Endothelial cell of umbilical vein (primary cell): ENCODE measurements at regions not wholly inside any gene's neighbourhood (a gene's known extent, or its start where the extent isn't known, plus 50 kb on each side); places are given as distances from the start of the nearest gene placed in this dataset.

Source experiments
- BruUV-seq: library from RNA; stranded (reverse); fragments of 400-500 nt; replicated peaks from 2 replicates; lab custom pipeline; 2021; lab: Mats Ljungman, UMichigan
- CTCF ChIA-PET: fragments of 300-600, 350-600 bp; sonication (Branson Sonifier 250); formaldehyde crosslinking; loops from one replicate; lab custom pipeline; 2021; ENCODE audit warnings: antibody characterized with exemption, inconsistent platforms; lab: Charles Lee
- POLR2A ChIA-PET: fragments of 300-600, 350-600 bp; sonication (Branson Sonifier 250); formaldehyde crosslinking; loops from one replicate; lab custom pipeline; 2021; ENCODE audit warnings: antibody characterized with exemption, inconsistent platforms; lab: Charles Lee
- DNase-seq: peaks from one replicate; pipeline ENCODE4 v3.0.0-alpha.2; 2011; ENCODE audit warnings: low read depth, low spot score
- FAIRE-seq: peaks from 2 replicates; lab custom pipeline; 2011; peaks lifted over from hg19 to GRCh38; lab: Jason Lieb, UNC
- H2AFZ ChIP-seq: 2 replicates; pipeline ENCODE4 v1.6.0; 2012; ENCODE audit warnings: low read depth, low read length, control low read depth, inconsistent platforms
- H3K27ac ChIP-seq: 2 replicates; pipeline ENCODE4 v1.5.1; 2011; ENCODE audit warnings: low read depth, mild to moderate bottlenecking, control low read depth, low read length, moderate library complexity; ENCODE audit not compliant: insufficient read depth
- H3K27me3 ChIP-seq, 2 experiments: 2 replicates each; pipeline versions ENCODE4 v1.6.0 to v1.6.1; 2011; ENCODE audit warnings: low read length in 2 of 2, mixed read lengths in 1 of 2; ENCODE audit not compliant: control insufficient read depth in 2 of 2, insufficient read depth in 2 of 2
- H3K36me3 ChIP-seq, 2 experiments: 2 replicates in 1 of 2; 3 replicates in 1 of 2; pipeline ENCODE4 v1.5.1; 2011; ENCODE audit warnings: low read length in 2 of 2, mild to moderate bottlenecking in 1 of 2, moderate library complexity in 1 of 2; ENCODE audit not compliant: control insufficient read depth in 2 of 2, insufficient read depth in 2 of 2; ENCODE audit errors: extremely low read depth in 1 of 2
- H3K4me1 ChIP-seq: 3 replicates; pipeline ENCODE4 v1.5.1; 2011; ENCODE audit warnings: mild to moderate bottlenecking, low read length; ENCODE audit not compliant: control insufficient read depth, insufficient read depth; ENCODE audit errors: extremely low read depth
- H3K4me2 ChIP-seq: 2 replicates; pipeline ENCODE4 v1.6.1; 2011; ENCODE audit warnings: low read length, control low read depth, mixed read lengths; ENCODE audit not compliant: insufficient read depth
- H3K4me3 ChIP-seq, 3 experiments: fragments of 200-600 bp in 1 of 3; sonication (generic), shearing (Covaris generic) in 1 of 3; replicated peaks in 1 of 3; 2 replicates each; pipeline ENCODE4 v1.5.1; 2011 to 2016; ENCODE audit warnings: control low read depth in 3 of 3, low read length in 3 of 3, mild to moderate bottlenecking in 2 of 3, inconsistent platforms in 1 of 3, low read depth in 1 of 3, moderate library complexity in 1 of 3; ENCODE audit not compliant: insufficient read depth in 1 of 3
- H3K79me2 ChIP-seq: 2 replicates; pipeline ENCODE4 v1.6.0; 2012; ENCODE audit warnings: low read length, inconsistent platforms; ENCODE audit not compliant: control insufficient read depth, insufficient read depth
- H3K9ac ChIP-seq: replicated peaks from 2 replicates; pipeline ENCODE3; 2011; ENCODE audit warnings: low read length, control low read depth; ENCODE audit not compliant: insufficient read depth; ENCODE audit errors: extremely low read depth
- H3K9me1 ChIP-seq: replicated peaks from 3 replicates; pipeline ENCODE4 v1.6.0; 2011; ENCODE audit warnings: mild to moderate bottlenecking, low read length; ENCODE audit not compliant: control insufficient read depth, insufficient read depth; ENCODE audit errors: extremely low read depth
- H3K9me3 ChIP-seq: replicated peaks from 2 replicates; pipeline ENCODE4 v1.5.1; 2012; ENCODE audit warnings: low read length, inconsistent platforms; ENCODE audit not compliant: control insufficient read depth, insufficient read depth
- H4K20me1 ChIP-seq: replicated peaks from 2 replicates; pipeline ENCODE3; 2011; ENCODE audit warnings: mild to moderate bottlenecking, low read length; ENCODE audit not compliant: control insufficient read depth, insufficient read depth; ENCODE audit errors: extremely low read depth
- CTCF ChIP-seq, 2 donors: IDR thresholded peaks; 1 replicate in 1 of 2; 2 replicates in 1 of 2; pipeline ENCODE4 v1.5.1; 2011; ENCODE audit warnings: low read length in 2 of 2, mild to moderate bottlenecking in 2 of 2, moderate library complexity in 2 of 2, control low read depth in 1 of 2, inconsistent platforms in 1 of 2, low read depth in 1 of 2; ENCODE audit not compliant: insufficient read depth in 1 of 2; ENCODE audit errors: extremely low read depth in 1 of 2
- EZH2 ChIP-seq: IDR thresholded peaks from 2 replicates; pipeline ENCODE4 v1.6.1; 2012; ENCODE audit warnings: borderline replicate concordance, low read depth, mild to moderate bottlenecking, moderate library complexity, low read length, inconsistent platforms; ENCODE audit not compliant: severe bottlenecking
- FOS ChIP-seq: IDR thresholded peaks from 2 replicates; pipeline ENCODE4 v1.6.1; 2011; ENCODE audit warnings: mild to moderate bottlenecking, low read length, moderate library complexity, borderline replicate concordance; ENCODE audit not compliant: insufficient read depth
- GATA2 ChIP-seq: IDR thresholded peaks from 2 replicates; pipeline ENCODE4 v1.7.0; 2011; ENCODE audit warnings: low read depth, mild to moderate bottlenecking, moderate library complexity, mixed read lengths, low read length; ENCODE audit not compliant: insufficient read length, insufficient read depth
- JUN ChIP-seq: IDR thresholded peaks from 2 replicates; pipeline ENCODE4 v1.6.1; 2011; ENCODE audit warnings: borderline replicate concordance, low read depth; ENCODE audit not compliant: insufficient read length, insufficient read depth
- MAX ChIP-seq: IDR thresholded peaks from 2 replicates; pipeline ENCODE4 v1.6.1; 2011; ENCODE audit not compliant: insufficient read depth, insufficient read length
- MYC ChIP-seq: IDR thresholded peaks from one replicate; pipeline ENCODE4 v1.6.1; 2011; ENCODE audit warnings: mild to moderate bottlenecking, low read depth, low read length
- POLR2A ChIP-seq: IDR thresholded peaks from 2 replicates; pipeline ENCODE4 v1.6.1; 2012; ENCODE audit warnings: low read depth, mild to moderate bottlenecking, control low read depth, low read length
- POLR2AphosphoS5 ChIP-seq: IDR thresholded peaks from 2 replicates; pipeline ENCODE4 v1.6.1; 2012; ENCODE audit warnings: low read depth, mild to moderate bottlenecking, control low read depth, low read length, moderate library complexity; ENCODE audit not compliant: insufficient read depth
- dilution Hi-C: fragments of 300-500 bp; cut with MboI; formaldehyde crosslinking; loops from one replicate; pipeline ENCODE4 v1.15.0; 2019; ENCODE audit warnings: low sequenced_read_pairs; ENCODE audit not compliant: extremely low pct_ligation_motif_present
- intact Hi-C: fragments of 100-400 bp; cut with micrococcal nuclease; formaldehyde crosslinking; loops from one replicate; pipeline ENCODE4 v1.10.0; 2022

GRCh38 chr17:34853924-34854323 lies 107.3 kb downstream of the CCT6B start:
- CTCF ChIA-PET, result no interaction called here
- FAIRE-seq, result no peak
- intact Hi-C loops, result no loop called here

More at GRCh38 chr17:34853924-34854323, 107.3 kb downstream of the CCT6B start:
- Histone ChIP-seq H3K79me2 (no peaks in the 10 kb centered on the region), H3K4me3 (no peak overlapping the region), H3K4me2 (no peak overlapping the region), H3K9ac (no peak overlapping the region), H3K9me1 (no peaks in the 10 kb centered on the region), H2AFZ (no peak overlapping the region), H3K36me3 (no peaks in the 10 kb centered on the region), H3K27me3 (no peaks in the 10 kb centered on the region), H3K4me1 (no peaks in the 10 kb centered on the region), H3K27ac (no peak overlapping the region), H3K9me3 (no peaks in the 10 kb centered on the region), H4K20me1 (no peaks in the 10 kb centered on the region)
- BruUV-seq, result no TSS peak
- dilution Hi-C loops, result no loop called here
- TF ChIP-seq POLR2AphosphoS5 (no peak), EZH2 (no peak), POLR2A (no peak), CTCF (IDR thresholded peaks at IDR 0.05; ENCODE audit: extremely low read depth in 1 of 2, insufficient read depth in 1 of 2, low read depth in 1 of 2, low read length in 2 of 2) (no peak), MAX (no peak), JUN (no peak), MYC (no peak), FOS (no peak), GATA2 (no peak)
- DNase-seq, result no peak
- POLR2A ChIA-PET, result no interaction called here
